Transverse colon (tissue), 4 donors: ENCODE measurements at regions not wholly inside any gene's neighbourhood (a gene's known extent, or its start where the extent isn't known, plus 50 kb on each side); places are given as distances from the start of the nearest gene placed in this dataset.
"Not testable (repeated sequence)": the region's sequence is repeated elsewhere in the genome, so short reads cannot be mapped to it uniquely, and the experiment has no call there.

Experiments used
- CTCF ChIP-seq, 5 experiments: fragments of 200-600 bp in 3 of 5; fragments of 450-650 bp in 2 of 5; sonication (generic) in 3 of 5; IDR thresholded peaks; 1 replicate in 2 of 5; 2 replicates in 3 of 5; pipeline ENCODE4 v1.5.1; 2016 to 2017; ENCODE audit warnings: antibody characterized with exemption in 5 of 5, inconsistent platforms in 3 of 5, mild to moderate bottlenecking in 2 of 5, moderate library complexity in 1 of 5
- POLR2A ChIP-seq: fragments of 450-650 bp; IDR thresholded peaks from one replicate; pipeline ENCODE4 v1.6.1; 2016; ENCODE audit warnings: antibody characterized with exemption, mild to moderate bottlenecking, moderate library complexity
- POLR2AphosphoS5 ChIP-seq, 3 donors: sonication (generic); formaldehyde crosslinking; IDR thresholded peaks; one replicate each; pipeline ENCODE4 v1.6.1; 2016; ENCODE audit warnings: antibody characterized with exemption in 3 of 3

- not testable (repeated sequence) for TF ChIP-seq CTCF (IDR thresholded peaks at IDR 0.05); POLR2A; POLR2AphosphoS5 (IDR thresholded peaks at IDR 0.05)
These were observed 79.4 kb downstream of the SYT15B start for GRCh38 chr10:47683826-47684475.
